HCT116 (cell line): ENCODE measurements at regions not wholly inside any gene's neighbourhood (a gene's known extent, or its start where the extent isn't known, plus 50 kb on each side); places are given as distances from the start of the nearest gene placed in this dataset.

ENCODE experiments used
- ATAC-seq: fragments of 200-7000 bp; cut with Tn5 transposase; 2 replicates; pipeline ENCODE4 v1.9.1; 2020; ENCODE audit warnings: mild to moderate bottlenecking, moderate library complexity
- BruUV-seq: library from RNA; stranded (reverse); fragments of 400-500 nt; replicated peaks from 2 replicates; lab custom pipeline; 2021; lab: Mats Ljungman, UMichigan
- CTCF ChIA-PET: fragments of 300-600 bp; sonication (Branson Sonifier 250); formaldehyde crosslinking; loops from one replicate; lab custom pipeline; 2021; ENCODE audit warnings: antibody characterized with exemption; lab: Charles Lee
- POLR2A ChIA-PET: fragments of 300-600, 350-600 bp; sonication (Branson Sonifier 250); formaldehyde crosslinking; loops from one replicate; lab custom pipeline; 2021; ENCODE audit warnings: antibody characterized with exemption; lab: Charles Lee
- RAD21 ChIA-PET, 2 experiments: fragments of 300-600 bp; sonication (Branson Sonifier 250); formaldehyde crosslinking; loops; one replicate each; lab custom pipeline; 2023; ENCODE audit warnings: low total read pairs in 2 of 2; ENCODE audit not compliant: uncharacterized antibody in 2 of 2, unreplicated experiment in 2 of 2, low non-redundant PET in 1 of 2; lab: Charles Lee
- DNase-seq: peaks from one replicate; pipeline ENCODE4 v3.0.0-alpha.2; 2010; ENCODE audit warnings: low read depth, low spot score
- H2AFZ ChIP-seq: fragments of 200-600 bp; shearing (Covaris generic), sonication (generic); 2 replicates; pipeline ENCODE4 v1.6.1; 2017; ENCODE audit warnings: low read depth, mixed run types, mixed read lengths, antibody characterized with exemption, low read length; ENCODE audit not compliant: poor library complexity, severe bottlenecking
- H3K27ac ChIP-seq: 2 replicates; pipeline ENCODE4 v1.5.1; 2012; ENCODE audit warnings: low read depth, low read length
- H3K27me3 ChIP-seq: fragments of 200-600 bp; sonication (generic); 2 replicates; pipeline ENCODE4 v1.6.1; 2016; ENCODE audit warnings: mixed run types, low read length, mixed read lengths; ENCODE audit not compliant: insufficient read depth
- H3K36me3 ChIP-seq, 2 experiments: fragments of 200-500 bp in 1 of 2; fragments of 200-600 bp in 1 of 2; sonication (Bioruptor generic) in 1 of 2; sonication (generic) in 1 of 2; 2 replicates each; pipeline versions ENCODE4 v1.5.1 to v1.6.1; 2014 to 2016; ENCODE audit warnings: low read length in 2 of 2, inconsistent platforms in 1 of 2, mixed read lengths in 1 of 2, mixed run types in 1 of 2; ENCODE audit not compliant: insufficient read depth in 2 of 2, control insufficient read depth in 1 of 2
- H3K4me1 ChIP-seq, 2 experiments: fragments of 200-600 bp in 1 of 2; sonication (generic) in 1 of 2; 2 replicates each; pipeline versions ENCODE4 v1.5.1 to v1.6.1; 2012 to 2017; ENCODE audit warnings: low read length in 2 of 2, inconsistent platforms in 1 of 2, mild to moderate bottlenecking in 1 of 2, mixed read lengths in 1 of 2, mixed run types in 1 of 2, moderate library complexity in 1 of 2; ENCODE audit not compliant: insufficient read depth in 2 of 2, control insufficient read depth in 1 of 2
- H3K4me2 ChIP-seq: fragments of 200-600 bp; sonication (generic); 2 replicates; pipeline ENCODE4 v1.6.1; 2017; ENCODE audit warnings: mixed run types, low read length, mixed read lengths
- H3K4me3 ChIP-seq, 2 experiments: fragments of 200-600 bp in 1 of 2; sonication (generic) in 1 of 2; replicated peaks in 1 of 2; 2 replicates each; pipeline ENCODE4 v1.5.1; 2011 to 2016; ENCODE audit warnings: low read length in 2 of 2, control low read depth in 1 of 2, low read depth in 1 of 2, mild to moderate bottlenecking in 1 of 2, mixed read lengths in 1 of 2, mixed run types in 1 of 2
- H3K79me2 ChIP-seq: fragments of 200-600 bp; sonication (generic); 2 replicates; pipeline ENCODE4 v1.6.1; 2017; ENCODE audit warnings: mild to moderate bottlenecking, mixed run types, low read length, moderate library complexity, mixed read lengths; ENCODE audit not compliant: insufficient read depth
- H3K9ac ChIP-seq: fragments of 200-600 bp; sonication (generic); 2 replicates; pipeline ENCODE4 v1.6.1; 2016; ENCODE audit warnings: low read length, mixed read lengths
- H3K9me2 ChIP-seq: fragments of 200-600 bp; sonication (generic), shearing (Covaris generic); 2 replicates; pipeline ENCODE4 v1.6.1; 2017; ENCODE audit warnings: mixed run types, mild to moderate bottlenecking, moderate library complexity; ENCODE audit not compliant: insufficient read depth
- H3K9me3 ChIP-seq, 2 experiments: fragments of 200-500 bp in 1 of 2; fragments of 200-600 bp in 1 of 2; sonication (Bioruptor generic) in 1 of 2; sonication (generic) in 1 of 2; 2 replicates each; pipeline ENCODE4 v1.6.1; 2014 to 2017; ENCODE audit warnings: low read length in 2 of 2, mixed read lengths in 2 of 2, inconsistent platforms in 1 of 2, low read depth in 1 of 2, mild to moderate bottlenecking in 1 of 2, mixed run types in 1 of 2, moderate library complexity in 1 of 2; ENCODE audit not compliant: control insufficient read depth in 1 of 2, insufficient read depth in 1 of 2
- H4K20me1 ChIP-seq: fragments of 200-600 bp; sonication (generic), shearing (Covaris generic); 2 replicates; pipeline ENCODE4 v1.6.1; 2017; ENCODE audit warnings: mixed run types, mild to moderate bottlenecking, moderate library complexity; ENCODE audit not compliant: insufficient read depth
- ATF3 ChIP-seq: IDR thresholded peaks from 2 replicates; pipeline ENCODE4 v1.6.1; 2012
- CBX3 ChIP-seq: IDR thresholded peaks from 2 replicates; pipeline ENCODE4 v1.6.1; 2012; ENCODE audit warnings: low read depth
- CTCF ChIP-seq, 3 experiments: fragments of 200-600 bp in 1 of 3; sonication (generic) in 1 of 3; IDR thresholded peaks in 2 of 3; conservative IDR thresholded peaks in 1 of 3; 2 replicates each; pipeline ENCODE4 v1.5.1; 2012 to 2017; ENCODE audit warnings: low read depth in 2 of 3, low read length in 2 of 3, antibody characterized with exemption in 1 of 3, borderline replicate concordance in 1 of 3, control low read depth in 1 of 3, mild to moderate bottlenecking in 1 of 3, mixed read lengths in 1 of 3, mixed run types in 1 of 3, moderate library complexity in 1 of 3; ENCODE audit not compliant: insufficient read depth in 1 of 3
- EGR1 ChIP-seq: IDR thresholded peaks from 2 replicates; pipeline ENCODE4 v1.6.1; 2012; ENCODE audit warnings: low read depth
- EZH2phosphoT487 ChIP-seq: fragments of 200-600 bp; IDR thresholded peaks from 2 replicates; pipeline ENCODE4 v1.6.1; 2018; ENCODE audit warnings: antibody characterized with exemption, borderline replicate concordance
- POLR2AphosphoS5 ChIP-seq: IDR thresholded peaks from 2 replicates; pipeline ENCODE4 v1.6.1; 2011; ENCODE audit warnings: mild to moderate bottlenecking, low read depth, low read length, moderate library complexity
- RAD21 ChIP-seq: IDR thresholded peaks from 2 replicates; pipeline ENCODE4 v1.6.1; 2012; ENCODE audit warnings: low read depth, mild to moderate bottlenecking
- SP1 ChIP-seq: IDR thresholded peaks from 2 replicates; pipeline ENCODE4 v1.6.1; 2012; ENCODE audit warnings: low read depth
- SRF ChIP-seq: IDR thresholded peaks from 2 replicates; pipeline ENCODE4 v1.6.1; 2012; ENCODE audit warnings: low read depth
- TCF7L2 ChIP-seq: IDR thresholded peaks from 2 replicates; pipeline ENCODE4 v1.7.0; 2011; ENCODE audit warnings: borderline replicate concordance, inconsistent platforms; ENCODE audit not compliant: insufficient read depth, insufficient read length; ENCODE audit errors: extremely low read depth
- ZBTB33 ChIP-seq: IDR thresholded peaks from 2 replicates; pipeline ENCODE4 v1.6.1; 2011; ENCODE audit warnings: mild to moderate bottlenecking, low read length, moderate library complexity; ENCODE audit not compliant: insufficient replicate concordance; ENCODE audit errors: extremely low read depth
- ZFX ChIP-seq: fragments of 450-650 bp; IDR thresholded peaks from 2 replicates; pipeline ENCODE4 v1.6.1; 2017
- intact Hi-C: fragments of 100-400 bp; cut with micrococcal nuclease; formaldehyde crosslinking; loops from 2 replicates; pipeline ENCODE4 v1.10.0; 2022

GRCh38 chr14:85895603-85896002 lies 365.7 kb downstream of the FLRT2 start:
- intact Hi-C loops = no loop called here
- Histone ChIP-seq H3K9me2 (no peaks in the 10 kb centered on the region), H3K4me1 (no peaks in the 10 kb centered on the region), H3K9me3 (peaks cover 12 to 29% of the 10 kb centered on the region in 2 experiments; a peak in 2 of 4 replicates), H3K36me3 (no peaks in the 10 kb centered on the region), H3K79me2 (no peaks in the 10 kb centered on the region), H2AFZ (no peak overlapping the region), H3K4me2 (no peak overlapping the region), H3K9ac (no peak overlapping the region), H3K27me3 (no peaks in the 10 kb centered on the region), H3K4me3 (no peak overlapping the region), H3K27ac (no peak overlapping the region), H4K20me1 (no peaks in the 10 kb centered on the region)
- DNase-seq = no peak
- no peak for ATAC-seq
- BruUV-seq = no TSS peak
- CTCF ChIA-PET = no interaction called here
- RAD21 ChIA-PET = no interaction called here
- TF ChIP-seq TCF7L2 = no peak
- no peak for TF ChIP-seq ZFX
- no peak for TF ChIP-seq ZBTB33
- TF ChIP-seq CBX3 = no peak
- TF ChIP-seq SRF = no peak
- POLR2A ChIA-PET = no interaction called here

- ATAC-seq (no peak), DNase-seq (no peak)
- Histone ChIP-seq H3K9me3 (peaks cover 4 to 15% of the 10 kb centered on the region in 2 experiments; a peak in 2 of 4 replicates), H3K79me2 (no peaks in the 10 kb centered on the region), H3K36me3 (no peaks in the 10 kb centered on the region), H3K9ac (no peak overlapping the region), H3K4me3 (no peak overlapping the region), H3K4me1 (no peaks in the 10 kb centered on the region), H2AFZ (no peak overlapping the region), H3K27me3 (no peaks in the 10 kb centered on the region), H3K9me2 (no peaks in the 10 kb centered on the region), H3K27ac (no peak overlapping the region), H4K20me1 (no peaks in the 10 kb centered on the region), H3K4me2 (no peak overlapping the region)
- ChIA-PET CTCF (no interaction called here), POLR2A (no interaction called here), RAD21 (no interaction called here)
- intact Hi-C loops = no loop called here
- no TSS peak for BruUV-seq
- TF ChIP-seq ATF3 (no peak), SP1 (no peak), ZBTB33 (no peak), EGR1 (no peak), POLR2AphosphoS5 (no peak), EZH2phosphoT487 (no peak), CTCF (IDR thresholded peaks at IDR 0.05 in 2 of 3, conservative IDR thresholded peaks at IDR 0.05 in 1 of 3; ENCODE audit: borderline replicate concordance in 1 of 3, insufficient read depth in 1 of 3, low read depth in 2 of 3, low read length in 2 of 3) (no peak), RAD21 (no peak)
Measured at GRCh38 chr14:85892251-85892650, 362.3 kb downstream of the FLRT2 start.
